ENCODE measurements at regions not wholly inside any gene's neighbourhood (a gene's known extent, or its start where the extent isn't known, plus 50 kb on each side); places are given as distances from the start of the nearest gene placed in this dataset.

DNA sequence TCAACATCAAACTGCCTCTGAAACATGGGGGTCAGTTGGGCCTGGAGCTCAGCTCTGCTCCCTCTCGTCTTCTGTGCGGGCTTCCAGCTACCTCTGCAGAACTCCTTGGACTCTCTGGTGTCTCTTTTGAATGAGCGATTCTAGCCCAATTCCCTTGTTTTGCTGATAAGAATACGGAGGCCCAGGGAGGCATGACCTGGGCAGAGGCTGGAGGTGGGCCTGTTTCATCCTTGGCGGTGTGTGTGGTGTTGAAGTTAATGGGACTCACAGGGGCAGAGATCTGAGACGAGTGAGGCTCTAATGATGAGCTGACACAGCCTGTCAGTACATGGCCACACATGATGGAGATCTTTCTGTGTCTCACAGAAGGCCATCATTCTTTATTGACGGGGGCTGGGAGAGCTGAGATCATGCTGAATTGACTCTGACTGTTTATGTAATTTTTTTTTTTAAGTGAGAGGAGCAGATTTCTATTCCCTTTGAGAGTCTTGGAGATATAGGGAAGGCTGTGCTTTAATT is 134.5 kb downstream of the URB2 start:
- DNase-seq, result no peak

DNA sequence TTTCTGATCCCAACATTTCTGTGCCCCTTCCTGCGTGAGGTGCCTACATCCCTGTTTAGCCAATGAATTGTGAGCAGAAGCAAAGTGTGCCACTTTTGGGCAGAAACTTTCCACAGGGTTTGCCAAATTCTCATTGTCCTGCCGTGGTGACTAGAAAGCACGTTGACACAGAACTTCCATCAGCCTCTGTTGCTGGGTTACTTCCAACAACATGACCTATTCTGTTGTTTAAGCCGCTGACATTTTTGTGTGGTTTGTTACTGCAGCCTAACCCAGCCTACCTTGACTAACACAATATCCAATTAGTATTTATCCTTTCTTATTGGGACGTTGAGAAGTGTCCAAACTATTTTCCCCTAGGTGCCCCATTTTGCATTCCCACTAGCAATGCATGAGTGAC is 136.8 kb downstream of the URB2 start:
- no peak for DNase-seq

DNA sequence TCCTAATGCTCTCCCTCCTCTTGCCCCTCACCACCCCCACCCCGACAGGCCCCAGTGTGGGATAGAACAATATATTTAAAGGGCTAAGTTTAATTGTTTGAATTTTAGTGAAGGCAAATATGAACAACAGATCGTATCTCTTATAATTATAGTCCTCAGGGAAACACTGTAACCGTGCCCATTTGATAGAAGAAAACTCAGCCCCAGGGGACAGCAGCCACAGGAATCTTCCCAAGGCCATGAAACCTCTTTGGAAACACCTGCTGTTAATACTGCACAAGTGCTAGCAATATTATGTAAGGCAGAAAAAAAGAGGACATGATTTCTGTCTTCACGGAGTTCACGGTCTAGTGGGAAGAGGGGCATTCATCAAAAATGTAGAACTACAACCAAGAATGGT is 142.2 kb downstream of the URB2 start:
- DNase-seq, result no peak

DNA sequence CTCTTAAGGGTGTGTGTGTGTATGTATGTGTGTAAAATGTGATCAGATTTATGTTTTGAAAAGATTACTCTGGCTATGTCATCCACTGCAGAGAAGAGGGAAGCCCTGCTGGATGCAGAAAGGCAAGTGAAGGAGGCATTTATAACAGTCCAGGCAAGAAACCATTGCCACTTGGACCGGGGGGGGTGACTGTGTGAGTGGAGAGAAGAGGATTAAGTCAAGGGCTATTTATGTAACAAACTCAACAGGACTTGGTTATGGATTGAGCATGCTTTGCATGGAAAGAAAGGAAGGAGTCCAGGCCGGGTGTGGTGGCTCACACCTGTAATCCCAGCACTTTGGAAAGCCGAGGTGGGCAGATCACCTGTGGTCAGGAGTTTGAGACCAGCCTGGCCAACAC is 143.0 kb downstream of the URB2 start:
- DNase-seq, result no peak

DNA sequence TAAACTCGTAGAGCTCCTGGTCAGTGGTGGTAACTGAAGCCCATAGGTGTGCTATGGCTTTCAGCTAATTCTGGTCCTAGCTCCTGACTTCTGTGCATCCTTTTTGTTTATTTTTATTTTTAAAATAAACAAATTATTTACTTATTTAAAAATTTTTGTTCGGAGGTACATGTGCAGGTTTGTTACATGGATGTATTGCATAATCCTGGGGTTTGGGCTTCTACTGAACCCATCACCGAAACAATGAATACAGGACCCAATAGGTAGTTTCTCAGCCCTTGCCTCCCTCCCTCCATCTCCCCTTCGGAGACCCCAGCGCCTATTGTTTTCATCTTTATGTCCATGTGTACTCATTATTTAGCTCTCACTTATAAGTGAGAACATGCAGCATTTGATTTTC is 143.8 kb downstream of the URB2 start:
- DNase-seq, result no peak

DNA sequence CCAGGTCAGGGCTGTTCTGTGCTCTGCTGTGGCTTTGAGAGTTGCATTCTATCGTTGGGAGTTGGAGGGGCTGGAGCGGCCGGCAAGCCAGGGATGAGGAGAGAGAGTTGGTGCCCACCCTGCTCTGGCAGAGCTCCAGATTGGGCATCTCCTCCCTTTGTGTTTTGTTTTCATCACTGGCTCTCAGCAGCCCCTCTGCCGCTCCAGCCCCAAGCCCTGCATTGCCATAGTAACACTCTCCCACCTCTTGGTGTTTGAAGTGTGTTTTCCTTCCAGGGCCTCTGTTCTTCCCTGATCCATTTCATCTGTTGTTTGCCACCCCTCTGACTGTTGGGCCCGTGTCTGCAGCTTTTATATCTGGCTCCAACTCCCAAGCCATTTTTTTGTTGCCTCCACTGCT is 152.7 kb downstream of the URB2 start:
- no peak for DNase-seq

DNA sequence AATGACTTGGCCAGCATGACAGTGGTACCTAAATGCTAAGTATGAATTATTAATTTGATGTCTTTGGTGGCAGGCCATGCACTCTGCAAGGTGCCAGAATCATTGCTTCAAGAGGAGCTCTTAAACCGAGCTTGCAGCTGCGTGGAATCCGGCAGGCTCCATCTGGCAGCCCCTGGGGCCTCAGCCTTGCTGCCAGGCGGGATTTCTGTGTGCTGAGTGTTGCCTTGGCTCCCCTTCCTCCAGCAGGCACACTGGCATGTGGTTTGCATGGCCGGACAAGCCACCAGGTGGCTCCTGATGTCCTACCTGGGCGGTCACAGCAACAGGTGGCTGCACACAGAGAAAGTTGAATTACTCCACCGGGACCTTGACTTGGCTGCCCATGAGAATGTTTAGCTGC is 155.4 kb downstream of the URB2 start:
- peak in 3 of 58 donors; percentile 3 to 10 (median 5) for DNase-seq

DNA sequence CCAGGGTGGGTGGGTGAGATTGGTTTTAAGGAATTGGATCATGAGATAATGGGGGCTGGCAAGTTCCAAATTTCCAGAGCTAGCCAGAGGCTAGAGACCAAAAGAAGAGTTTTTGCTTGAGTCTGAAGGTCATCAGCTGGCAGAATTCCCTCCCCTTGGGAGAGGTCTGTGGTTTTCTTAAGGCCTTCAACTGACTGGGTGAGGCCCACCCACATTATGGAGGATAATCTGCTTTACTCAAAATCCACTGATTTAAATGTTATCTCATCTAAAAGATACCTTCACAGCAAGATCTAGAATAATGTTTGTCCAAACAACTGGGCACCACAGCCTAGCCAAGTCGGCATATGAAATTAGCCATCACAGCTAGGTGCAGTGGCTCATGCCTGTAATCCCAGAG is 156.4 kb downstream of the URB2 start:
- no peak for DNase-seq

DNA sequence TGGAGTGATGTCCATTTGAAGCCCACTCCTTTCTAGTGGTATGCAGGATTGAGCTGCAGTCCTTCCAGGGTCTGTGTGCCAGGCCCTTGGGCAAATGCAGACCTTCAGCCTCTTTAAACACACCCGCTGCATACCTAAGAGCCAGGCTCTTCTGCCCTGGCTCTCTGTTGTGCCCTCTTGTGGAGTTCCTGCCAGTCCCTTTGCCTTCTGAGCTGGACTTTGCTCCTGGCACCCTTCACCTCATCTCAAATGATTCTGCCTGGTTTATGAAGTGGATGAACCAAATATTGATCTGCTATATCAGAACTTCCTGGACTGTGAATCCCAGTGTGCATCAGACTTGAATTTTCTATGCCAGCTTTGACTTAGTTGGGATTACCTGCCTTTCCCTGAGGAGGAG is 158.8 kb downstream of the URB2 start:
- DNase-seq, result no peak

DNA sequence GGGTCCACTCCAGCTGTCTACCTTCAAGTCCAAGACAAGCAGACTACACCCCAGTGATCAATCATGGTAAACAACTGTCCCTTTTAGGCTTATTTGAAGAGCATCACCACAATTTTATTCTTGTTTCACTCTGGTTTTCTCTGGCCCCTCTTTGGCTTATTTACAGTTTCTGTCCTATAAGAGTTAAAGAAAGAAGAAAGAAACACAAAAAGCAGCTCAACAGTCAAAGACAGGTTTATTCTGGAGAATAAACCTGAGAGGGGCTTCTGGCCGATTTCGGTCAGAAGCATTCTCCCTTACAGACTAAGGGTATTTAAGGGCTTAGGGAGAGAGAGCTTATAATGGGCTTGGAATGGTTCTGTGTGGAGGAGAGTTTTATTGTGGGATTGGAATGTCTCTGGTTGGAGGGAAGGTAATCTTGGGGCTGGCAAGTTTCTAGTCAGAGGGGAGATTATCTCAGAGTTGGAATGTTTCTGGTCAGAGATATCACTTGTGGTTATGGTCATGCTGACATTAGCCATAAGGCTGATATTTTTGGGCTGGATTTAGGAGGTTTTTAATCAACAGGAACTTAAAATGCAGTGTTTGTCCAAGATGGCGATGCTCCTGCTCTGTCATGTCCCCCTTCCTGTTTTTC is 161.0 kb downstream of the URB2 start:
- DNase-seq, result no peak

DNA sequence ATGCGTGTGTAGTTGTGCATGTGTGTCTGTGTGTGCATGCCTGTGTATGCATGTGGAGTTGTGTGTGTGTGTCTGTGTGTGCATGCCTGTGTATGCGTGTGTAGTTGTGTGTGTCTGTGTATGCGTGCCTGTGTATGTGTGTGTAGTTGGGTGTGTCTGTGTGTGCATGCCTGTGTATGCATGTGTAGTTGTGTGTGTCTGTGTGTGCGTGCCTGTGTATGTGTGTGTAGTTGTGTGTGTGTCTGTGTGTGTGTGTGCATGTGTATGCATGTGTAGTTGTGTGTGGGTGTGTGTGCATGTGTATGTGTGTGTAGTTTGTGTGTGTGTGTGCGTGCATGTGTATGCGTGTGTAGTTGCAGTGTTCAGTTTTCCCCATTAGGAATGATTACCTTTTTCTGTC is 162.0 kb downstream of the URB2 start:
- no peak for DNase-seq

DNA sequence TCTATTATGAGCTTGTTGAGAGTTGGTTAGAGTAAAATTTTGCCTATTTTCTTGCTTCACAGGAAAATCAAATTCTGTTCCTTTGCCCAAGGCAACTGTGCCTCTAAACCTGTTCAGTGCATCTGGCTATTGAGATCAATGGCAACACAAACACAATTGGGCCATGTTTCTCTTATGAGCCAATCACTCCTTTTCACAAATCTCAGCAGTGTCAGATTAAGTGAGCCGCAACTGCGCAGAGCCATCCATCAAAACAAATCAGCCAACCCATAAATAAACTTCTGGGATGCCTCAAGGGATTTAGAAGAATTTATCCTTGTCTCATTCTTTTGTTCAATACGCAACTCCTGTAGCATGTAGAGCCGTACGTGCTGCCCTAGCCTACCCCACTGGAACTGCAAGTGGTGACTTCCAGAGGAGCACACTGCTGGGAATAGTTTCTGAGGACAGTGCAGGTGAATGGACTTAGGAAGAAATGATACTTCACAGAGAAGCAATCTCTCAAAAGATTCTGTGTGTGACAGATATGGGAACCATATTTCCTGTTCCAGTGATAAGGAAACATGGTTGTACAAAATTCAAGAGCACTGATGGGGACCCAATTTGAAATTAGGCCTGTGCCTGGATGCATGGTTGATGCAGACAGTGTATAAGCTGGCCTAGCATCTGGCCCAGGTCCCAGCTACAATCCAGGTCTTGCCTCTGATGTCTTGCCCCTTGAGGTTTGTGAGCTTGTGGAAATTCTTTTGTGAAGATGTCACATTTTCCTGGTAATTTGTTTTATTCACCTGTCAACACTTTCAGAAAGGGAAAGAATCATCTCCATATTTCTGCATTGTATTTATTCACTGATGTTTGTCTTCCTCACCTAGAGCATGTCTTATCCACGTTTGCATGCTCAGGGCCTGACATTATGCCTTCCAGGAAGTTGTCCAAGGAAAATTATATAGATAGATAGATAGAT is 166.2 kb downstream of the URB2 start:
- no peak for DNase-seq

DNA sequence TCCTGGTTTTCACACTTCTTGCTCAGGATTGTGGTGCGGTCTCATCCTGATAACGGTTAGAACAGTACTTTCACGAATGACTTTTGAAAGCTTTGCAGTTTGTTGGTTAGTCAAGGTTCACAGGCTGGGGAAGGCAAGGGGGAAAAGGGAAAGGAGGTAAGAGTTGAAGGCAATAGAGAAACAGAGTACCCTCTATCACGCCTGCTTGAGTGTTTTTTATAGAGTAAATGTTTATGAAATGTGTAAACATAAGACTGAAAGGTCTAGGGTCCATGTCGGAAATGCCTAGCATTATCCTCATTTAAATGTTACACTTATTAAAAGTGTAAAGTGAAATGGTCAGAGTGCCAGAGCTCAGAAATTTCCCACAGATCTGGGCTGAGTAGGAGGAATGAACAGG is 167.4 kb downstream of the URB2 start:
- DNase-seq, result no peak

DNA sequence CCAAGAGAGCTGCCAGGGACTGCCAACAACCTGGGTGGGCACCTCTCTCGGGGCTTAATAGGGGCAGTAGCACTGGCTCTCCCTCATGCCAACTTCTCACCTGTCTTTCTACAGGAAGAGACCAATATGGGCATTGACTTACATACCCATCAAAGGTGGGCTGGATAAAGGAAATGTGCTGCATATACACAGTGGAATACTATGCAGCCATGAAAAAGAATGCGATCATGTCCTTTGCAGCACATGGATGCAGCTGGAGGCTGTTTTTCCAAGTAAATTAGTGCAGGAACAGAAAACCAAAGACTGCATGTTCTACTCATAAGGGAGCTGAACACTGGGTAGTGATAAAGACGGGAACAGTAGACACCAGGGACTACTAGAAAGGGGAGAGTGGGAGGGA is 172.5 kb downstream of the URB2 start:
- no peak for DNase-seq

DNA sequence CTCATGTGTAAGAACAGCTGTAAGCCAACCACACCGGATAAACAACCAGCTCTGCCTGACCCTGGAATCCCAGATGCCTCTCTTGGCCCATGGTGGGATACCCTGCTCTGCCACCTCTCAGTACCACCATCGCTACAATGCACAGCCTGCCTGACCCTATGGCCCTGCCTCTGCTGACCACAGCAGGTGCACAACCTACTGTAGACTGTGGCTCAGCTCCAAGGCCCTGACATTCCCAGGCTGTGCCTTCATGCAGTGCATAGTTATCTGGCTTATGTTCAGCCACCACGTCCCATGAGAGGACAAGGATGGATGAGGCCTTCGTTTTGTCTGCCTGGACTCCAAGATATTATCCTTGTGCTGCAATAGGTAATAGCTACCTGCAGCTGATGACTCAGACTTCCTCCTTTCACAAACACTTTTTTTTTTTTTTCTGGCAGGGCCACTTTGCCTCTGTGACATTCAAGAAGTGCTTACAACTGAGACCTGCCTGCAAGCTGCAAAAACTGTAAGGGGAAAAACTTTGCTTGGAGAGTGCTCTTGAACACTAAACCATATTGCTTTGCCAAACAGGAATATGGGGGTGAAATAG is 177.7 kb downstream of the URB2 start:
- DNase-seq, result no peak

DNA sequence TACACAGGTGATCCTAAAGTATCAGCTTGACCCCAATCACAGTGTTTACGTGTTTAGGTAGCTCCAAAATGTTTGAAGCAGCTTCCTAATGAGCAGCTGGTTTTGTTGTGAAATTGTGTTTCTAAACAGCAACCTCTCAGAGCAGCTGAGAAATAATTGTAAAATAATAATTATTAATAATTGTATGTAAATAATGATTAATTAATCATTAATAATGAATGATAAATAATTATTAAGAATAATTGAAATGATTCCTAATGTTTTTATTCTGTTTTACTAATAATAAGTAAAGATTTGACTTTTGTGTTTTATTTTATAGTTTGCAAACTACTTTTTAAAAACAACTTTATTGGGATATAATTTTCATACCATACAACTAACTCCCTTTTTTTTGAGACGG is 182.2 kb downstream of the URB2 start:
- DNase-seq, result no peak

DNA sequence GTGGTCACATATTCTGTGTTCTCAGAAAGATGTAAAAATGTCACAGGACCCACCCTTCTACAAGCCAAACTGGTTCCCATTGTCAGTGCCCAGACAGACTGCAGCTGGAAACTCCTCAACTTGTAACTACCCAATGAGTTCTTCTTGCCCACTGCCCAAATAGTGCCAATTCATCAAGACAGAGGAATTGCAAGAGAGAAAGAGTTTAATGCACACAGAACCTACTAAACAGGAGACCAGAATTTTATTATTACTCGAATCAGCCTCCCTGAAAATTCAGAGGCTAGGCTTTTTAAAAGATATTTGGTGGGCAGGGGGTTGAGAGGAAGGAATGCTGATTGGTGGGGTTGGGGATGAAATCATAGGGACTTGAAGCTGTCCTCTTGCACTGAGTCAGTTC is 184.1 kb downstream of the URB2 start:
- no peak for DNase-seq

DNA sequence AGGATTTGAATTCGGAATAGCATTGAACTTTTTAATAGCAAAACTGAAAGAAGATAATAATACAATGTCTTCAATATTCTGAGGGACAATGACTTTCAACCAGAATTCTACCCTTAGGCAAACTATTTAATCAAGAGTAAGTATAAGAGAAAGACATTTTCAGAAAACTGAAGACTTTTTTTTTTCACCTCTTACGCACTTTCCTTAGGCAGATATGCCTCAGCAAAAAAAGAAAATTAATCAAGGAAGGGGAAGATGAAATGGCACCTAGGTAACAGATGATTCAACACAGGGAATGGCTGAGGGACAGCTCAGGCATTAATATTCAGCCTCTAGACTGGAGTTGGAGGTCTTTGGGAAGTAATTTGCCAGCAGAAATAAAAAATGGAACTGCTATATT is 184.9 kb downstream of the URB2 start:
- no peak for DNase-seq

DNA sequence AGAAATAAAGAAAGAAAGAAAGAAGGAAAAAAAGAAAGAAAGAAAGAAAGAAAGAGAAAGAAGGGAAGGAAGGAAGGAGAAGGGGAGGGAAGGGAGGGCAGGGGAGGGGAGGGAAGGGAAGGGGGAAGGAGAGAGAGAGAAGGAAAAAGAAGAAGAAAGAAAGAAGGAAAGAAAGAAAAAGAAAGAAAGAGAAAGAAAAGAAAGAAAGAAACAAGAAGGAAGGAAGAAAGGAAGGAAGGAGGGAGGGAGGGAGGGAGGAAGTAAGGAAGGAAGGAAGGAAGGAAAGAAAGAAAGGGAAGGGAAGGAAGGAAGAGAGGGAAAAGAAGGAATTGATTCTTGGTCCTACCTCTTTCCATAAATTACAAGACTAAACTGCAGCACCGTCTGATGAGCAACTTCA is 186.1 kb downstream of the URB2 start:
- no peak for DNase-seq

DNA sequence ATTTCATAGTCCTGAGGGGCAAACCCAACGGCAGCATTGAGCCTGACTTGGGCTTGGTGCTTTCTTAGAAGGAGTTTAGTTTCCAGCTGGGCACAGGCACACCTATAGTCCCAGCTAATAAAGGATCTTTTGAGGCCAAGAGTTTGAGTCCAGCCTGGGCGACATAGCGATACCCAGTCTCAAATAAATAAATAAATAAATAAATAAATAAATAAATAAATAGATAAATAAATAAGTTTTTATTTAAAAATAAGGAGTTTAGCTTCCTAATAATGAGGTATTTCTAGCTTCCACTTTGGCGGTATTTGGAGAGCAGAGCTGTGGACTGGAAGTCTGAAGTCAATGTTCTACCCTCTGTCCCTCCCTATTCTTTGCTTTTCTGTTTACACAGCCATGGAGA is 186.6 kb downstream of the URB2 start:
- DNase-seq, result no peak

DNA sequence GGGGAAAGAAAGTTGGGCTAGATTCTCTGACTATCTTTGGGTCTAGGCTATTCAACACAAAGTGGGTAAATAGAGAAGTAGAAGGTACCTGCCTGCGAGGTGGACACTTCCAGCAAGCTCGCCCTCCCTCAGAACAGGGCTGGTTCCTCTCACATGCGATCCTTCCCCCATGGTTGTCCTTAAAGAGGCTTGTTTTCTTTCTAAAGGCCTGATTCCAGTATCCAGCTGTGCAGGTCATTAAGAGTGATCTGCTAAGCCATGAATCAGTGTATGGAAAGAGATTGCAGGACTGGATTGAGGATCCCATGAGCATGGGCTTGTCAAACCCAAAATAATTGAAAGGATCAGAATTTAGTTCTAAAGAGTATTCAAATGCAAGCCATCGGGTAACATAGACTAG is 189.0 kb downstream of the URB2 start:
- DNase-seq, result no peak

DNA sequence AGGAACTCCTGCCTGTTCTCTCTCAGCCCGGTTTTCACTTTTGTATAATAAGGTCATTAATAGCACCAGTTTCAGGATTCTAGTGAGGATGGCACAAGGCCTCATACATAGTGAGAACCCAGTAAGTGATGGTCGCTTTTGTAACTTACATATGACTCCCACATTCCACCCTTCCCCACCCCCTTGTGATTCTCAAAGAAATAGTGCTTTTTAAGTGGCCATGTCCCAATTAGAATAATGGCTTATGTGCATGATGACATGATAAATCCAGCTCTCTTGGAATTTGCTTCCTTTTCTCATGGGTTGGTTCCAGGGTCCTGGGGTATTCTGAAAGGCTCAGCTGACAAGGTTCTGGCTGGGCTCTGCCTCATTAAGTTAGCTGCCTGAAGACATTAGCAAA is 189.9 kb downstream of the URB2 start:
- DNase-seq, result no peak
